Omental fat pad (tissue), 3 donors: ENCODE measurements at regions not wholly inside any gene's neighbourhood (a gene's known extent, or its start where the extent isn't known, plus 50 kb on each side); places are given as distances from the start of the nearest gene placed in this dataset.

Source experiments
- ATAC-seq: fragments of 150-250 bp; one replicate; pipeline ENCODE4 v1.9.1; 2016; ENCODE audit warnings: mild to moderate bottlenecking, moderate library complexity; ENCODE audit not compliant: low FRiP score
- DNase-seq: peaks from one replicate; pipeline ENCODE4 v3.0.0-alpha.2; 2019; ENCODE audit warnings: low spot score
- CTCF ChIP-seq, 3 donors: fragments of 450-650 bp; IDR thresholded peaks; one replicate each; pipeline ENCODE4 v1.5.1; 2016 to 2017; ENCODE audit warnings: antibody characterized with exemption in 3 of 3, mild to moderate bottlenecking in 3 of 3, moderate library complexity in 2 of 3

- DNase-seq: no peak
- no peak for ATAC-seq
- TF ChIP-seq CTCF (IDR thresholded peaks at IDR 0.05): no peak
Observed at GRCh38 chr5:166596043-166596442, 1695.4 kb upstream of the WWC1 start.

DNA sequence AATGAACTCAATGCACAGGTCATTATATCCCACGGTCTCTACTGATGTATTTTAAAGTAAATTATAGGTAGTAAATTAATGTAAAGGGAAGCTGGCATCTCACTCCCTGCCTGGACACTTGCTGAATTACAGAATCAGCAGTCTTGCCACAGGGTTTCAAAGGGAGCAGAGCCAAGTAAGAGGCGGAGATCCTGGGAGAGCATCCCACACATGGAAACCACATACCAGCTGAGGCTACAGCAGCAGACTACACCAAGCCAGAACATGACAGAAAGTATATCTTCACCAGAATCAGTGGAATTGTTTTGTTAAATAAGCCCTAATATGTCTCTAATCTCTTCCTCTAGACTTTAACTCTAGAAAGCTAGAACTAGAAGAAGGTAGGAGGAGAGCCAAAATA lies 1689.2 kb upstream of the WWC1 start:
- ATAC-seq (no peak), DNase-seq (no peak)

GRCh38 chr5:166617507-166617906 lies 1673.9 kb upstream of the WWC1 start:
- no peak for TF ChIP-seq CTCF (IDR thresholded peaks at IDR 0.05)
- no peak for DNase-seq
- no peak for ATAC-seq

More for the DNA sequence above, 1689.2 kb upstream of the WWC1 start:
- no peak for TF ChIP-seq CTCF (IDR thresholded peaks at IDR 0.05)

DNA sequence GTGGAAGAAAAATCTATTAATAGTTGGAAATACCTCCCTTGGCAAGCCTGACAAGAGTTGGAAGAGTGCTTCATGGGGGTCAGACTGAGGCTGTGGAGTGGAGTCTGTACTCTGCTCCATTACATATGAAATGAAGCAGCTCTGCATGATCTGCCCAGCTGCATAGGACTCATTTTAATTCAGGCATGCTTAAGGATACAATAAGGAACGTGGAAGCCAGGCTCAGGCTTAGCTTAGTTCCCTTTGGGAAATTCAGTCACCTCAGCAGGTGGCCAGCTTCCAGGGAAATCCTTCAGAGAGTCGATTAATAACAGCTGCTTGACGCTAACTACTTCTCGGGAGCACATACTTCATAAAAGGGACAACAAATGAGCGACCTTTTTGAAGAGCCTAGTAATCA lies 1672.9 kb upstream of the WWC1 start:
- DNase-seq (no peak), ATAC-seq (no peak)
- TF ChIP-seq CTCF (IDR thresholded peaks at IDR 0.05): no peak

- DNase-seq (no peak), ATAC-seq (no peak)
- TF ChIP-seq CTCF (IDR thresholded peaks at IDR 0.05): no peak
Observed at GRCh38 chr5:166624573-166624972, 1666.9 kb upstream of the WWC1 start.

- DNase-seq (no peak), ATAC-seq (peak; percentile 83)
- no peak for TF ChIP-seq CTCF (IDR thresholded peaks at IDR 0.05)
Observed at GRCh38 chr5:166625210-166625865, 1666.1 kb upstream of the WWC1 start.

- DNase-seq (no peak), ATAC-seq (no peak)
- no peak for TF ChIP-seq CTCF (IDR thresholded peaks at IDR 0.05)
Observed at GRCh38 chr5:166637295-166637694, 1654.2 kb upstream of the WWC1 start.
